ENCODE measurements at regions not wholly inside any gene's neighbourhood (a gene's known extent, or its start where the extent isn't known, plus 50 kb on each side); places are given as distances from the start of the nearest gene placed in this dataset.
A peak's percentile ranks its signal among the peaks of the same experiment; 100 is the strongest.
"Not testable (repeated sequence)": the region's sequence is repeated elsewhere in the genome, so short reads cannot be mapped to it uniquely, and the experiment has no call there.

DNA sequence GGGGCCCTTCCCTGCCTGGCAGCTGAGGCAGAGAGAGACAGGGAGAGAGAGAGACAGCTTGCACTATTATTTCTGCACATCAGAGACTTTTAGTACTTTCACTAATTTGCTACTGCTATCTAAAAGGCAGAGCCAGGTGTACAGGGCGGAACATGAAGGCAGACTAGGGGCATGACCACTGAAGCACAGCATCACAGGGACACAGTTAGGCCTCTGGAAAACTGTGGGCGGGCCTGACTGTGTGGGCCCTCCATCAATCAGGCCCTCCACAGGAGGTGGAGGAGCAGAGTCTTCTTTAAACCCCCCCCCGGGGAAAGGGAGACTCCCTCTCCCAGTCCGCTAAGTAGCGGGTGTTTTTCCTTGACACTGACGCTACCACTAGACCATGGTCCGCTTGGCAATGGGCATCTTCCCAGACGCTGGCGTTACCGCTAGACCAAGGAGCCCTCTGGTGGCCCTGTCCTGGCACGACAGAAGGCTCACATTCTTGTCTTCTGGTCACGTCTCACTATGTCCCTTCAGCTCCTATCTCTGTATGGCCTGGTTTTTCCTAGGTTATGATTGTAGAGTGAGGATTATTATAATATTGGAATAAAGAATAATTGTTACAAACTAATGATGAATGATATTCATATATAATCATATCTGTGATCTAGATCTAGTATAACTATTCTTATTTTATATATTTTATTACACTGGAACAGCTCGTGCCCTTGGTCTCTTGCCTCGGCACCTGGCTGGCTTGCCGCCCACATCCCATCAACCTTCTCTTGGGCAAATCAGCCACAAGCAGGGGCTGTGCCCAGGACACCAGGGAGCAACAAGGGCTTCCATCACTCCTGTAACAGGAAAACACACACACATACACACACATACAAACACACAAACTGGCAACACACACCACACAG is 60.7 kb upstream of the PPP2R2D start:
- H3K27ac ChIP-seq (ENCODE audit: insufficient read depth in 1 of 2, low read depth in 1 of 2, low read length in 2 of 2, poor library complexity in 1 of 2, severe bottlenecking in 2 of 2); H3K4me3 ChIP-seq (ENCODE audit: control insufficient read depth in 1 of 7, extremely low read depth in 1 of 7, insufficient read depth in 4 of 7, low read depth in 2 of 7, low read length in 6 of 7); H3K36me3 ChIP-seq (ENCODE audit: control insufficient read depth in 4 of 4, insufficient read depth in 4 of 4, low read length in 3 of 4); H3K27me3 ChIP-seq (replicated peaks in 2 of 5; ENCODE audit: control insufficient read depth in 4 of 5, insufficient read depth in 5 of 5, low read length in 4 of 5); H3K9me3 ChIP-seq (ENCODE audit: control extremely low read depth in 1 of 5, control insufficient read depth in 4 of 5, insufficient read depth in 2 of 5, low read depth in 1 of 5, low read length in 4 of 5); POLR2A ChIA-PET: not testable (repeated sequence)
- peak in 1 of 3 donors; percentile 14 for DNase-seq
- 95% methylated on average over 13 of the region's 15 CpGs for WGBS (ENCODE audit: insufficient coverage)
- CTCF ChIA-PET: interaction anchor here (0.9 kb wide), 1 partner anchor 14 kb away, joined by 4 read pairs; no protein-coding TSS in a partner anchor
- peaks cover 0 to 11% (median 8%) of the 10 kb centered on the region in 4 experiments for H3K4me1 ChIP-seq (ENCODE audit: control extremely low read depth in 1 of 4, control insufficient read depth in 4 of 4, insufficient read depth in 4 of 4, low read length in 3 of 4)

- H3K4me1 ChIP-seq (ENCODE audit: control extremely low read depth in 1 of 4, control insufficient read depth in 4 of 4, insufficient read depth in 4 of 4, low read length in 3 of 4): peaks cover 0 to 11% (median 8%) of the 10 kb centered on the region in 4 experiments
- no peak for DNase-seq
- no peaks in the 10 kb centered on the region for H3K9me3 ChIP-seq (ENCODE audit: control extremely low read depth in 1 of 5, control insufficient read depth in 4 of 5, insufficient read depth in 2 of 5, low read depth in 1 of 5, low read length in 4 of 5)
- no peak overlapping the region for H3K27ac ChIP-seq (ENCODE audit: insufficient read depth in 1 of 2, low read depth in 1 of 2, low read length in 2 of 2, poor library complexity in 1 of 2, severe bottlenecking in 2 of 2)
- no peak overlapping the region for H3K4me3 ChIP-seq (ENCODE audit: control insufficient read depth in 1 of 7, extremely low read depth in 1 of 7, insufficient read depth in 4 of 7, low read depth in 2 of 7, low read length in 6 of 7)
- no peaks in the 10 kb centered on the region for H3K27me3 ChIP-seq (replicated peaks in 2 of 5; ENCODE audit: control insufficient read depth in 4 of 5, insufficient read depth in 5 of 5, low read length in 4 of 5)
- CTCF ChIA-PET: no interaction called here
- POLR2A ChIA-PET: no interaction called here
- H3K36me3 ChIP-seq (ENCODE audit: control insufficient read depth in 4 of 4, insufficient read depth in 4 of 4, low read length in 3 of 4): no peaks in the 10 kb centered on the region
- WGBS (ENCODE audit: insufficient coverage): 100% methylated on average over 3 of the region's 3 CpGs
These were observed 60.1 kb upstream of the PPP2R2D start for GRCh38 chr10:131840788-131841118.

DNA sequence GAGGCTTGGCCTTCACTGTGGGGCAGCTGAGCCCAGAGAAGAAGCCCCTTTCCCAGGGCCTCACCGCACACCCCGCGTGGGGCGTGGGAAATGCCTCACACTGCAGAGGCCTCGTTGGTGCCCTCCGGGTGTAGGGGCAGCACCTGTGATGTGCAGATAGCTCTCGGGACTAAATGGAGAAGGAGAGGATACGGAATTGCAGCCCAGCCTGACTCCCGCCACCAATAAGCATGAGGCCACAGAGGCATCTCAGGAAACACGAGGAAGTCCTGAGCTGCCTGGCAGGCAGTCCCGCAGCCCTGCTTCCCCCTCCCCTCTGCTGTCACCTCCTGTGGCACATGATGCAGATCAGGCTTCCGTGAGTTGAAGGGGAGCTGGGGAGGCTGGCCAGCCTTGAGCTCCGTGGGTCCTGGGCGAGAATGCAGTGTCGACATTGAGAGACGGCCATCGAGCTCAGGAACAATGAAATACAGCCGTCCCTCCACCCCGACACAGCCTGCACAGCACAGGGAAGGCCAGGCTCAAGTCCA is 59.6 kb upstream of the PPP2R2D start:
- WGBS (ENCODE audit: insufficient coverage): 24% methylated on average over 15 of the region's 19 CpGs
- H3K27me3 ChIP-seq (replicated peaks in 2 of 5; ENCODE audit: control insufficient read depth in 4 of 5, insufficient read depth in 5 of 5, low read length in 4 of 5): no peaks in the 10 kb centered on the region

GRCh38 chr10:131841661-131842139 is 59.1 kb upstream of the PPP2R2D start:
- H3K27ac ChIP-seq (ENCODE audit: insufficient read depth in 1 of 2, low read depth in 1 of 2, low read length in 2 of 2, poor library complexity in 1 of 2, severe bottlenecking in 2 of 2): no peak overlapping the region
- CTCF ChIA-PET: interaction anchor here (0.7 kb wide), 1 partner anchor 205 kb away, joined by 3 read pairs; no protein-coding TSS in a partner anchor
- no peaks in the 10 kb centered on the region for H3K27me3 ChIP-seq (replicated peaks in 2 of 5; ENCODE audit: control insufficient read depth in 4 of 5, insufficient read depth in 5 of 5, low read length in 4 of 5)
- WGBS (ENCODE audit: insufficient coverage): 88% methylated on average over 17 of the region's 19 CpGs
- H3K4me1 ChIP-seq (ENCODE audit: control extremely low read depth in 1 of 4, control insufficient read depth in 4 of 4, insufficient read depth in 4 of 4, low read length in 3 of 4): peaks cover 0 to 11% (median 8%) of the 10 kb centered on the region in 4 experiments
- H3K36me3 ChIP-seq (ENCODE audit: control insufficient read depth in 4 of 4, insufficient read depth in 4 of 4, low read length in 3 of 4): no peaks in the 10 kb centered on the region
- H3K9me3 ChIP-seq (ENCODE audit: control extremely low read depth in 1 of 5, control insufficient read depth in 4 of 5, insufficient read depth in 2 of 5, low read depth in 1 of 5, low read length in 4 of 5): no peaks in the 10 kb centered on the region
- POLR2A ChIA-PET: no interaction called here
- DNase-seq: peak in 1 of 3 donors; percentile 4
- peak overlapping the region in 1 of 7 experiments; percentile 30 for H3K4me3 ChIP-seq (ENCODE audit: control insufficient read depth in 1 of 7, extremely low read depth in 1 of 7, insufficient read depth in 4 of 7, low read depth in 2 of 7, low read length in 6 of 7)

More for the DNA sequence above, 59.6 kb upstream of the PPP2R2D start:
- ChIA-PET CTCF (interaction anchor here (0.7 kb wide), 1 partner anchor 205 kb away, joined by 3 read pairs; no protein-coding TSS in a partner anchor), POLR2A (no interaction called here)
- H3K27ac ChIP-seq (ENCODE audit: insufficient read depth in 1 of 2, low read depth in 1 of 2, low read length in 2 of 2, poor library complexity in 1 of 2, severe bottlenecking in 2 of 2): no peak overlapping the region
- peaks cover 0 to 11% (median 8%) of the 10 kb centered on the region in 4 experiments for H3K4me1 ChIP-seq (ENCODE audit: control extremely low read depth in 1 of 4, control insufficient read depth in 4 of 4, insufficient read depth in 4 of 4, low read length in 3 of 4)
- no peaks in the 10 kb centered on the region for H3K36me3 ChIP-seq (ENCODE audit: control insufficient read depth in 4 of 4, insufficient read depth in 4 of 4, low read length in 3 of 4)
- H3K4me3 ChIP-seq (ENCODE audit: control insufficient read depth in 1 of 7, extremely low read depth in 1 of 7, insufficient read depth in 4 of 7, low read depth in 2 of 7, low read length in 6 of 7): peak overlapping the region in 1 of 7 experiments; percentile 30
- H3K9me3 ChIP-seq (ENCODE audit: control extremely low read depth in 1 of 5, control insufficient read depth in 4 of 5, insufficient read depth in 2 of 5, low read depth in 1 of 5, low read length in 4 of 5): no peaks in the 10 kb centered on the region
- DNase-seq: peak; percentile 16 to 70 (median 61)

- no peak for DNase-seq
- H3K9me3 ChIP-seq (ENCODE audit: control extremely low read depth in 1 of 5, control insufficient read depth in 4 of 5, insufficient read depth in 2 of 5, low read depth in 1 of 5, low read length in 4 of 5): no peaks in the 10 kb centered on the region
- 96% methylated on average over 13 of the region's 14 CpGs for WGBS (ENCODE audit: insufficient coverage)
- no peak overlapping the region for H3K27ac ChIP-seq (ENCODE audit: insufficient read depth in 1 of 2, low read depth in 1 of 2, low read length in 2 of 2, poor library complexity in 1 of 2, severe bottlenecking in 2 of 2)
- POLR2A ChIA-PET: no interaction called here
- H3K36me3 ChIP-seq (ENCODE audit: control insufficient read depth in 4 of 4, insufficient read depth in 4 of 4, low read length in 3 of 4): no peaks in the 10 kb centered on the region
- CTCF ChIA-PET: no interaction called here
- H3K4me3 ChIP-seq (ENCODE audit: control insufficient read depth in 1 of 7, extremely low read depth in 1 of 7, insufficient read depth in 4 of 7, low read depth in 2 of 7, low read length in 6 of 7): no peak overlapping the region
- peaks cover 0 to 11% (median 8%) of the 10 kb centered on the region in 4 experiments for H3K4me1 ChIP-seq (ENCODE audit: control extremely low read depth in 1 of 4, control insufficient read depth in 4 of 4, insufficient read depth in 4 of 4, low read length in 3 of 4)
- no peaks in the 10 kb centered on the region for H3K27me3 ChIP-seq (replicated peaks in 2 of 5; ENCODE audit: control insufficient read depth in 4 of 5, insufficient read depth in 5 of 5, low read length in 4 of 5)
These were observed 58.3 kb upstream of the PPP2R2D start for GRCh38 chr10:131842351-131843088.

DNA sequence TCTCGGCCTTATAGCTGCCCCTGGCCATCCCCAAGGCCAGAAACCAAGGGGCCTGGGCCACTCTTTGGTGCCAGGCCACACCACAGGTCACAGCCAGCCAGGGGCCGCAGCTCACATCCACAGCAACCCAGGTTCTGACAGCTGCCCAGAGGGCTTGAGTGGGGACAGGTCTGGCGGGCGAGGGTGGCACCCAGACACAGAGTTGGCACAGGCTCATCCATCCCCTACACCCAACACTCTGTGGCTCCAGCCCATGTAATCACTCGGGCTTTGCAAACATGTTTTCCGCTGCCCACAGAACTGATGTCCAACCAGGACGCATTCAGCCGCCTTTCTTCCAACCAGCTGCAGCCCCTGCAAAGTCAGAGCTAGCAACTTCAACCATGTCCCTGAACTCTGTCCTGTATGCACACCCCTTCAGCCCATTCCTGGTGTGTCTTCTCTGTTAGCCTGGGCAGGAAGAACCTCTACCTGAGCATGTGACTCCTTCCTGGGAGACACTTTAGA is 57.7 kb upstream of the PPP2R2D start:
- Histone ChIP-seq H3K9me3 (ENCODE audit: control extremely low read depth in 1 of 5, control insufficient read depth in 4 of 5, insufficient read depth in 2 of 5, low read depth in 1 of 5, low read length in 4 of 5) (no peaks in the 10 kb centered on the region), H3K4me3 (ENCODE audit: control insufficient read depth in 1 of 7, extremely low read depth in 1 of 7, insufficient read depth in 4 of 7, low read depth in 2 of 7, low read length in 6 of 7) (no peak overlapping the region), H3K4me1 (ENCODE audit: control extremely low read depth in 1 of 4, control insufficient read depth in 4 of 4, insufficient read depth in 4 of 4, low read length in 3 of 4) (peaks cover 0 to 11% (median 8%) of the 10 kb centered on the region in 4 experiments), H3K36me3 (ENCODE audit: control insufficient read depth in 4 of 4, insufficient read depth in 4 of 4, low read length in 3 of 4) (no peaks in the 10 kb centered on the region), H3K27ac (ENCODE audit: insufficient read depth in 1 of 2, low read depth in 1 of 2, low read length in 2 of 2, poor library complexity in 1 of 2, severe bottlenecking in 2 of 2) (no peak overlapping the region), H3K27me3 (replicated peaks in 2 of 5; ENCODE audit: control insufficient read depth in 4 of 5, insufficient read depth in 5 of 5, low read length in 4 of 5) (no peaks in the 10 kb centered on the region)
- CTCF ChIA-PET: no interaction called here
- no peak for DNase-seq
- POLR2A ChIA-PET: no interaction called here
- 98% methylated on average over 8 of the region's 8 CpGs for WGBS (ENCODE audit: insufficient coverage)

Data from common myeloid progenitor, CD34-positive (primary cell).